ENCODE measurements at regions not wholly inside any gene's neighbourhood (a gene's known extent, or its start where the extent isn't known, plus 50 kb on each side); places are given as distances from the start of the nearest gene placed in this dataset.

DNA sequence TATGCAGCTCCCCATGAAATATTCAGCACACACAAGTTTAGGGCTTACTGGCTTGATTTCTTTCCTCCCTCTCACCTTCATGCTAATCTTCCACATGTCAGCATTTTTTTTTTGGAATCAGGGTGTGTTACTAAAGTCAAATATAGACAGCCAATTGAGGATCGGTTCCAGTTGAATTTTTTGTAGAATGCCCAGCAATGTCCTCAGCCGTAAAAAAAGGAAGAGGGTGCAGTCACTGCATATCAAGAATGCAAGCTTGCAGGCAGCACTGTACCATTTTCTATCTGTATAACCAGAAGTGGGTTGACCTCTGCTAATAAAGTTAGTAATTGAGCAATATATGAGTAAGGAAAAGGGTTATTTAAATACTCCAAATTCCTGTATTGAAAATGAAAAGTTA lies 51.4 kb upstream of the CHMP2B start:
- no peak for DNase-seq

DNA sequence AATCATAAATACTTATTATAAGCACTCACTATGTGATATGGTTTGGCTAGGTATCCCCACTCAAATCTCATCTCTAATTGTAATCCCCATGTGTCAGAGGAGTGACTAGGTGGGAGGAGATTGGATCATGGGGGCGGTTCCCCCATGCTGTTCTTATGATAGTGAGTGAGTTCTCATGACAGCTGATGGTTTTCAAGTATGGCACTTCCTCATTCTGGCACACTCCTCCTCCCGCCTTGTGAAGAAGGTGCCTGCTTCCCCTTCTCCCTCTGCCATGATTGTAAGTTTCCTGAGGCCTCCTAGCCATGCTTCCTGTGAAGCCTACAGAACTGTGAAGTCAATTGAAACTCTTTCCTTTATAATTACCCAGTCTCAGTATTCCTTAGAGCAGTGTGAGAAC lies 53.3 kb upstream of the CHMP2B start:
- no peak for DNase-seq

DNA sequence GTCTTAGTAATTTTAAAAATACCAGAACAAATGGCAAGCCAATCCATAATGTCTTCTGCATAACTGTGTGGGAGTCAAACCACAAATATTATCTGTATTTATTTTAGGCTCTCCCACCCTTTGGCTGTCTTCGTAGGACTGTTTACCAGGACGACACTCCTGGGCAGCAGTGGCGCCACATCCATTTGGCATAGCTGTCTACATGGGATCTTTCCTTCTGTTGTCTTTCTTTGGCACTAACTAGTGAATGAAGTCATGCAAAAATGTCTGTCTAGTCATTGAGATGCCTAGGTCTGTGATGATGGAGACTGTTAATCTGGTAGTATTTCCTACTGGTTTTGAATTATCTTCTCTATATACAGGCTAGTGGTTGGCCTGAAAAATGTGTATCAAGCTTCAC lies 54.0 kb upstream of the CHMP2B start:
- DNase-seq: no peak

DNA sequence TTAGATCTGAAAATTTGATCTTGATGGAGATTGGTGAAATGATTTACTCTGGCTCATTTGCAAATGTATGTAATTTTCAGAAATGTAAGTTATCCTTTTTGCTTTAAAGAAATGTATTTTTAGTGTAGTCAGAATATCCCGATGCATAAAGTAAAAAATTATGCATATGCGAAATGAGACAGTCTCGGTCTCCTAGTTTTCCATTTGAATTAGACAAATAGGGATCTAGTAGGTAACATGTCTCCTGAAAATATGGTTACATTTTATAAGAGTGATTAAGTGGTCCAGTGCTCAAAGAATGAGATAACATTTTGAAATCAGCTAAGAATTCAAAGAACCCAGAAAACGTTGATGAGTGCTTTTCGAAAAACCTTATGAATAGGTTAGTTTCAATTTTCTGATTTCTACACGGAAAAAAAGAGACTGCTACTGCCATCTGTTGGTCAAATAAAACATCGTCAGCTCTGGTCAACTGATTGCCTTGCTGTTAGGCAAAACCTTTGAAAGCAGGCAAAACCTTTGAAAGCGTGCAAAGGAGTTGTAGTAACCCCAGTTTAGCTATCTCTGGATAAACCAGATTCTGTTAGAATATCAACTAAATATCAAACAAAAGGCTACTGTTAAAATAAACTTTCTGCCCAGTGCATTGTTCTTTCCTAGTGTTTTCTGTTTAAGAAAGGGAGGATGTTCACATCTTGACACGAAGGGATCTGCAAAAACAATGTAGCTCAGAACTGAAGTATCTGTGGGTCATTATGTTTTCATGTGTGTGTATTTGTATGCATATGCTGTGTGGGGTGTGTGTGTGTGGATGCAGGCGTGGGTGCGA lies 59.3 kb upstream of the CHMP2B start:
- DNase-seq: no peak

DNA sequence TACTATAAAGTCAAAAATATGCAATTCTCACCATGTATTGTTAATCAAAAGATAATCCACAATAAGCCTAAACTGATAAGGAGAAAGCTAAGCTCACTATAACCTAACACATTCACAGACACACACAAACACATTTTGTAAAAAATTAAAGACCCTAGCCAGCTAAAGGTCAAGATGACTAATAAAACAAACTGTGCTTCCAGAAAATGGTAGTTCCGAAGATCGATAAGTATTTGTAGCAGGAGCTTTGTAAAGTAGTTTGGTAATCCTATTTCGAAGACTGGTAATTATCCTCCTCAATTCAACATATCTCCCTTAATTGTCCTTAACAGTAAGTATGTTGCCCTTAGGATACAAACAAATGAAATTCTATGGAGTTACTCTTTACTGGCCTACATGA lies 62.9 kb upstream of the CHMP2B start:
- no peak for DNase-seq

DNA sequence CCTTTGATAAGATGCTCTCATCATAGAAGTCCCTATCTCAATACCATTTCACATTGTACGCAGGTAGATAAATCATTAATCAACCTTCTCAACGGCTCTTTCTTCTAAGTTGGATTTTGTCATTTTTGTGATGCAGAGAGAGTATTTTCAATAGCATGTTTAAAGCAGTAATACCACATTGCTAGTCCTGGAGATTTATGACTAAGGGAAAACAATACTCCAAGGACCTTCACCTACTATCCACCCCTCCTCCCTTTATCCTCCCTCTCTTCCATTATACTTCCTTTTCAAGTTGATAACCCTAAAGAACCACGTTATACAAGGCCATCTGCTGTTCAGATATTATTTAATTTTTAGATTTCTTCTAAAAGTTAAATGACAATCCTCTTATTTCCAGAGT lies 65.3 kb upstream of the CHMP2B start:
- DNase-seq: no peak

DNA sequence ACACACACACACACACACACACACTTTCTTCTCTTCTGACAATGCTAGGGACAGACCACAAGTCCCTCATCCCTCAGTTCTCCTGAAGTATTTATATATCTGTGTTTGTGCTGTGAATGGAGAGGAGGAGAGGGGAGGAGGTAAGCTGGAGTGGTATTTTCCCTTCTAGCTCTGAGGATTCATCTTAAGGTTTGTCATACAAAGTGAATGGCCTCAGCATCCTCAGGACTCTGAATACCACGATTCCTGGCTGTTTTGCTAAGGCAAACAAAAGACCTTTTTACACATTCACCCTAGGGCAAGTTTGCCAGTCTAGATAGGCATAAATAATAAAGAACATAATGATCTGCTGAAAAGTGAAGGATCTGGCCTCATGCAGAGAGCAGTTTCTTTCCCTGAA lies 65.7 kb upstream of the CHMP2B start:
- no peak for DNase-seq

DNA sequence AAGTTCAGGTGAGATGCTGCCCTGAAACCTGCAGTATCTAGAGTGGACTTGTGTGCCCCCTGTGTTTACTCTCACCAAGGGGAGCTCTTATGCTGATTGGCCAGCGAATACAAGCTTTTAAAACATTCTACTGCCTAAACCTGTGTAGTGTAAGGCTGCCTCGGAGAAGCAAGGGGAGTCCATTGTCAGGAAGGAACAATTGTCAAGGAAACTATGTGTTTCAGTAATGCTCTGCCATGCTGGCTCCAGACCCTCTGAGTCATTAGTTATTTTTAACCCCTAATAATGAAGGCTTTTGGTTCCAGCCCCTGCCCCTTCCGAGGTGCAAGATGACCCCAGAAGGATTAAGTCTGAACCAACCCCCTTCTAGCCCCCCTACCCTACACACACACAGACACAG lies 66.1 kb upstream of the CHMP2B start:
- DNase-seq: no peak

DNA sequence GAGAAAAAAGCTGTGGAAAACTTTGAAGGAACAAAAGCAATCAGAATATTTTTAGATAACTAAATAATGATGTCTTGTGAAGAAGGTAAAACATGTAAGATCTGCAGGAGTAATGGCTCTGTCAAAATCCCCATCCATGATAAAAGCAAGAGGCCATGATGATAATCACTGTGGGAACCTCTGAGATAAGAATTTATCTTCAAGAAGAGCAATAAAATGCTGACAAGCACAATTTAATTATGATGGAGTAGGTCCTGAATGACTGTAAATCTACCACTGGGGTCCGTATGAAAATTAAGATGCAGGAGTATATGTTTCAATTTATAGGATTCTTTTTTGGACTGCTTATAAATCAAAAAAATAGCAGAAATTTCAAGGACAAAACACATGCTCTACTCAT lies 68.3 kb upstream of the CHMP2B start:
- DNase-seq: no peak

DNA sequence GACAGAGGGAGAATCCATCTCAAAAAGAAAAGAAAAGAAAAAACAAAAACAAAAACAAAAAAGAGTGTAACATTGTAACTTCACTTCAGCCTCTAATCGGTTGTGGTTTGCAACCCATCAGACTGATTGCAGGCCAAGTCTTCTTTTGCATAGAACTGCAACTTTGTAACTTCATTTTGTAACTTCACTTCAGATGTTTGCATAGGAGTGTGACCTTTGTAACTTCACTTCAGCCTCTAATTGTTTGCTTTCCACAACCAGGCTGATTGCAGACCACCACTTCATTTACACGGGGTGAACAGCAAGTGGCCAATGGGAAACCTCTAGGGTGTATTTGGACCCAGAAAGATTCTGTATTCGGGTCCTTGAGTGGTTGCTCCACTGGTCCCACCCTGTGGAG lies 79.1 kb upstream of the CHMP2B start:
- DNase-seq: no peak

DNA sequence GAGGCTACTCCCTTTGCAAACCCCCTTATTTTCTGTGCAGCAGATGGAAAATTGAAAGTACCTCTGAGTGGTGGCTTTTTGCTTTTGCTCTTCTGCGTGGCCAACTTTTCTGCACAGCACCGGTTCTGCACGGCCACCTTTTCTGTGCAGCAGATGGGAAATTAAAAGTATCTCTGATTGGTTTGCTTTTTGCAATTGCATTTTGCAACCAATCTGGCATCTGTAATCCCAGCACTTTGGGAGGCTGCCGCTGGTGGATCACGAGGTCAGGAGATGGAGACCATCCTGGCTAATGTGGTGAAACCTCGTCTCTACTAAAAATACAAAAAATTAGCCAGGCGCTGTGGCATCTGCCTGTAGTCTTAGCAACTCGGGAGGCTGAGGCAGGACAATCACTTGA lies 79.5 kb upstream of the CHMP2B start:
- DNase-seq: no peak

DNA sequence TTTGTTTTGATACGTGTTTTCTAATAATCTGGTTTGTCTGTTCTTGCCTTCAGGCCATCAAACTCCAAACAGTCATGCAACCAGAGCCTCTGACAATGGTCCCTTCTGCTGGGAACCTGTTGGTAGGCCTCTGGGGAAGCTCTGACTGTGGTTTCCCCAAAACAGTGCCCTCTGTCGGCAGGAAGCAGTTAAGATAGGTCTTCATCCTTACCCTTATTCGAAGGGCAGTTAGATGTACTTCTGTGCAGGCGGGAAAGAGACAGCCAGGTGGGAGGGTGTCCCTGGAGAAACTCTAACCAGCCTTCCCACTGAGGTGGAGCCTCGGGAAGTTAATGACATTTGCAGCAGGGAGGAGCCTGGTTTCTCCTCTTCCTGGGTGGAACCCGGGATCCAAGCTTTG lies 81.6 kb upstream of the CHMP2B start:
- no peak for DNase-seq

DNA sequence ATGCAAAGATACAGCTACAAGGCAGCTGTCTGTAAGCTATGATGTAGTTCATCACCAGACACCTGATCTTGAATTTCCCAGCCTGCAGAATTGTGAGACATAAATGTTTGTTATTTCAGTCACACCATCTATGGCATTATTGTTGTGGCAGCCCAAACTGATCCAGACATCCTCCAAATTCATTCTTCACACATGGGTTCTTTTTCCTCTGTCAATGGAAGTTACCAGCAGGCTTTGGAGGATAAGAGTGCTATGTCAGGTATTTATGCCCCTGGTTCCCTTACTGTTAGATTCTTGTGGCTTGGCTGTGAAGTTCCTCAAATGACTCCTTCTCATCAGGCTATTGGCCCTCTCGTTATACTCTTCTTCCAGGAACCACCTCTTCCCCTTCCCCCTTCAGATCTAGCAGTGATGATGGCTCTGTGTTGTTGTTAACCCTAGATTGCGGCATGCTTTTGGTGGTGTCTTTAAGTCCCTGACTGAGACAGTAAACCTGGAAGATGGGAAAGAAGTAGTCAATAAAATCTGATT lies 91.0 kb upstream of the CHMP2B start:
- no peak for DNase-seq

DNA sequence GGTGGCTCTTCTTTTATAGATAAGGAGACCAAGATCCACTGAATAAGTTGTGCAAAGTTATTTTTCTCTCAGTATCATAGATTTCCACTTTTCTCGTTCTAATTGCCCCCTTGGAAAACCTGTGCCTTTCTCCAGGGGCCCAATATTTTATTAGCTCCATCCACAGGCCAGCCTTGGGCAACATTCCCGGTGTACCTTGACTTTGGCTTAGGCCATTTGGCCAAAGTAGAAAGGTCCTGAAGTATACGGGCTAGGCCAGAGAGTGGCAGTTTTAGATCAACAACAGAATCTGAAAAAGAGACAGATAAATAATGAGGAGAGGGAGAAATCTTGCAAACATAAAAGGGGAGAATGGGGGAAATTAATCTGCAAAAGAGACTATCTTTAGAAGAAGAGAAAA lies 91.7 kb upstream of the CHMP2B start:
- no peak for DNase-seq

DNA sequence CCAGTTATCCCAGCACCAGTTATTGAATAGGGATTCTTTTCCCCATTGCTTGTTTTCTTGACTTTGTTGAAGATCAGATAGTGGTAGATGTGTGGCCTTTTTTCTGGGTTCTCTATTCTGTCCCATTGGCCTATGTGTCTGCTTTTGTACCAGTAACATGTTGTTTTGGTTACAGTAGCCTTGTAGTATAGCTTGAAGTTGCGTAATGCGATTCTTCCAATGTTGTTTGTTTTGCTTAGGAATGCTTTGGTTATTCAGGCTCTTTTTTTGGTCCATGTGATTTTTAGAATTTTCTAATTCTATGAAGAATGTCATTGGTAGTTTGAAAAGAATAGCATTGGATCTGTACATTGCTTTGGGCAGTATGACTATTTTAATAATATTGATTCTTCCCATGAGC lies 94.3 kb upstream of the CHMP2B start:
- no peak for DNase-seq

DNA sequence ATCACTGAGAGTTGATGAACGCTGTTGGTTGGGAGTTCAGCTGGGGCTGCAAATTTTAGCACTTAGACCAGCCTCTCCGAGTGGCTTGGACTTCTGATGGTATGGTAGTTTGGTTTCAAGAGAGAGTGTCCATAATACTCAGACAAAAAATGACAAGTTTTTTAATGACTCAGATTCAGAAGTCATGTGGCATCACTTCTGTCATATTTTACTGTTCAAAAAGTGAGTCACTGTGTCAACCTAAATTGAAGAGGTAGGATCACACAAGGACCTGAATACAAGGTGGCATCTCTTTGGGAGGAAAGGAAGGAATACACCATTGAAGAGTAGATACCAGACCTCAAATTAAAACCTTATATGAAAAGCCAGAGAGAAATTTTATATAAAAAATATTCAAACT lies 99.1 kb upstream of the CHMP2B start:
- no peak for DNase-seq

DNA sequence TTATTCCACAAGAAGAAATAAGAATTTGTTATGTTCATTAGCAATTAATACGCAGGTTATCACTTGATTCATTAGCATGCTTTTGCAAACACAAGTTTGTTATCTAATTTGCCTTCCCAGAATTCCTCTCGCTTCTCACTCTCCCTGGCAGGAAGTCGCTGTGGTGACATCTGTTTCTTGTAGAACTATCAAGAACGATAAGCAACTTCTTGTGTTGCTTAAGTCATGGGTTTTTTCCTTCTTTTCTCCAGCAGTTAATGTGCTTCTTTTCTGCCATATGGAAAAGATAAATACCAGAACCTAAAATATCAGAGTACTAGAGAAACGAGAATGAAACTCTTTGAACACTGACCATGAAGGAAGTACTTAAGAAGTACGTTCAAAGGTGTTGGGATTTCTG lies 99.8 kb upstream of the CHMP2B start:
- no peak for DNase-seq

DNA sequence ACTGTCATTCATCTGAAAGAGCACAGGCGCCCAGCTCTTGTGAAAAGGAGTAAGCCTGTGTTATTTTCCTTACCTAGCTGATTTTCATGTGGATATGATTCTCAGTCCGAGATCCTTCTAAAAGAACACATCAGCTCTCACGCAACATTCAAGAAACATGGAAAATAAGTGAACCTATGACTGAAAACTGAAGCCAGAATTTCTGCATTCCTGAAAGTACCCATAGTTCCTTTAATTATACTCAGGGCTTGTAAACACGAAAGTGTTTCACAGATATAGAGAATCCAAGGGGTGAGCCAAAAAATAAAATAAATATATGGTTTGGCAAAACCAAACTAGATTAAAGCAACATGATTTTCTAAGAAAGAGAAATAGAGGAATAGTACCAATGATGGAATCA lies 100.8 kb upstream of the CHMP2B start:
- no peak for DNase-seq

DNA sequence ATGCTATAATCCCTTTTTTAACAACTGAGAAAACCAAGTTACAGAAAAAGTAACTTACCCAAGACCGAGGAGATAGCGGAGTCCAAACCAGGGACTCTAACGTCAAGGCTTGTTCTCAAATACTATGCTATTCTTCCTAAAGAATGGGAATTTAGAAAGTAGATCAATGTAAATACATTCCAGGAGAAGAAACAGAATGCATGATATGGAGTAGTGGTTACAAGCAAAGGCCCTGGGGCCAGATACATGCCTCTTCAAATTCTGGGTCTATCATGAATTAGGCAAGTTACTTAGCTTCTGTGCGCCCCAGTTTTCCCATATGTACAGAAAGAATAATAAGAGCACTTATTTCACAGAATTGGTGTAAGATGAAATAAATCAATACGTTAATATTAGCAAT lies 102.0 kb upstream of the CHMP2B start:
- DNase-seq: no peak

DNA sequence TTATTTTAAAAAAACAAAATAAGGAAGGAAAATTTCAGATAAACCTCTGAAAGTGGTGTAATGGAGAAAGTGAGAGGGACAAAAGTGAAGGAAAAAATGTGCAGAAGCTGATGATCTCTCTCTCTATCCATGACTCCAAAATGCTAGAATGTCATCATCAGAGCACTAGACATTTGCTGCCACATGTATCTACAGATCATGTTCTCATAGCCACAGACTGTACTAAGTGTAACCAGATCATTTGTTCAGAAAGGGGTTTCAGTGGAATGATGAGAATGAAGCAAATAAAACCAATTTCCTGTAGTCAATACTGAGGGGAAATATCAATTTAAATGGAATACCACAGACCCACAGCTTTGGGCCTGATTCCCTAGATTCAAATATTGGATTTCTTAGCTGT lies 104.3 kb upstream of the CHMP2B start:
- no peak for DNase-seq

DNA sequence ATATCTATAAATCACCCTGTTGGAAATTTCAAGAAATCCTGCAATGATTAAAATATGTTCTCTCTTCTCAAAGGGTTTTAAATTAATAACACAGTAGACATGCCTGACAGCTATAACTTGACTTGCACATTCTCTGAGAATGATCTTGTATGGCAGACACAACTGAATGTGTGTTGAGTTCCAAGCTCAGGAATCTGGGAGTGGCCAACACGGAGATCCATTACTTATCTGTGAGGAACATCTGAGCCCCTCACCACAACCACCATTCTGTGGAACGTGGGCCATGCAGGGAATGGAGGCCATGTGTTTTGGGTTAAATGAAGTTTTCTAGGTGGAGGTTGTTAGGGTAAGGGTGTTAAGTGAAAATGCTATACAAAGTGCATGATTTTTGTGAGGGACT lies 105.3 kb upstream of the CHMP2B start:
- no peak for DNase-seq

DNA sequence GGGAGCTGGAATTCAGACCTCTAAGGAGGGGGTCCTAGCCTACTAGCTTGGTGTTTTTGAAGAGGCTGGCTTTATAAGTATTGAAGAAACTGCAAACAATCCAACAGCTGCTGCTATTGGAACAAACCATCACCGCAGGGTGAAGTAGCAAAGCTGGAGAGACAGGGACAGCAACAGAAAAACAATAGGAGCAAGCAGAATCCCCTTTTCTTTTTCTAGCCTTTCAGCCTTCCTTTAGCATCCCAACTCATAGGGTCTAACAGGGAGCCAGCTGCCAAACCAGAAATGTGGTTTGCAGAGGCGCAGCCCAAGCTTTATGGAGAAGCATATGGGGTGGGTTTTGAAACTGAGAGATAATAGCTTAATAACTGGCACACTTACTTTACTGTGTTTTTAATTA lies 106.2 kb upstream of the CHMP2B start:
- DNase-seq: no peak

DNA sequence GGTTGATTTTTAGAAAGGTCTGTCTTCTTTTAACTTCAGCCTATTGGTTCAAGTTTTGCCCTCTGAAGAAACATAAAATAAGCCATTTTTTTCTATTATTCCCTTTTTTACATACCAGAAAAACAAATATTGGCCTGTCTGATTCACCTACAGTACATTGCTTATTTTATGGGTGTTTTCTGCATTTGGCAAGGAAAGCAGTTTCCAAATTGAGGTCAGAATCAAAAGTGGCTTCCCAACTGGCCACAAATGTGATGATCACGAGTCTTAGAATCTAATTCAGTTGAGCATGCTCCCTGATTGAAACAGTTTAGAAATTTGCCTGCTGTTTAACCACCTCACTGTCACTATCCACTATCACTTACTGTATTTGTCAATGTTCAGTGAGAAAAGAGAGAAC lies 106.9 kb upstream of the CHMP2B start:
- no peak for DNase-seq

DNA sequence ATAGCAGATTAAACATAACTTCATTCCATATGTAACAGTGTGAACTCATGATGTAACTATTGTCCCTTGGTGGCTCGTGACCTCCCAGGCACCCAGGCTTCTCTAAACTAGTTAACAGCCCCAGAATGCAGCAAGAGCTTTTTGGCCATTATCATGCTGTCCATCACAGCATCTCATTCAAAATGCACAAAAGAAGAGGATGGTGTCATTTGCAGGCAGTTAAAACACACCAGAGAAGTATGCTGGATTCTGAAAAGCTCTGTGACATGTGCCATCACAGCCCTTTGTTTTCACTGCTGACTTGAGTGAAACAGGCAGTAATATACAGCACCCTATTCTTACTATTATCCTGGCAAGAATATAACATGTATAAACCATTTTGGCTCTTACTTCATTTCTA lies 117.6 kb upstream of the CHMP2B start:
- DNase-seq: no peak

Measured in activated gamma-delta T cell (primary cell).